ENCODE measurements at regions not wholly inside any gene's neighbourhood (a gene's known extent, or its start where the extent isn't known, plus 50 kb on each side); places are given as distances from the start of the nearest gene placed in this dataset.
"Not testable (repeated sequence)": the region's sequence is repeated elsewhere in the genome, so short reads cannot be mapped to it uniquely, and the experiment has no call there.

DNA sequence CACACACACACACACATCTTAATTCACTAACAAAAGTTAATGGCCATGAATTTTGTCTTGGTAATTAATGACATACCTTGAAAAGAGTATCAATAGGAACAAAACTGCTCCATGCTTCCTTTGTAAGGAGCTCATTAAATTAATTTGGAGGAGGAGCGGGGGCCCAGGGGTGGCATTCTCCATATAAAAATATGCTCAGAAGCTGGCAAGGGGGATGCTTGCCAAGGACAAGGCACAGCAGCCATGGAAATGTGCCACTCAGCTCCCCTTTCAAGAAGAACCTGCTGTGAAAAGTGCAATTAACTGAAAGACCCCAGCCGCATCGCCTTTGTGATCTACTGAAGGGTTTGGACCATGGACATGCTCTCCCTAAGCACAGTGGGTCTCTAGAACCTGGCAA, 385.9 kb upstream of the API5 start:
- TF ChIP-seq, protein P1, sequence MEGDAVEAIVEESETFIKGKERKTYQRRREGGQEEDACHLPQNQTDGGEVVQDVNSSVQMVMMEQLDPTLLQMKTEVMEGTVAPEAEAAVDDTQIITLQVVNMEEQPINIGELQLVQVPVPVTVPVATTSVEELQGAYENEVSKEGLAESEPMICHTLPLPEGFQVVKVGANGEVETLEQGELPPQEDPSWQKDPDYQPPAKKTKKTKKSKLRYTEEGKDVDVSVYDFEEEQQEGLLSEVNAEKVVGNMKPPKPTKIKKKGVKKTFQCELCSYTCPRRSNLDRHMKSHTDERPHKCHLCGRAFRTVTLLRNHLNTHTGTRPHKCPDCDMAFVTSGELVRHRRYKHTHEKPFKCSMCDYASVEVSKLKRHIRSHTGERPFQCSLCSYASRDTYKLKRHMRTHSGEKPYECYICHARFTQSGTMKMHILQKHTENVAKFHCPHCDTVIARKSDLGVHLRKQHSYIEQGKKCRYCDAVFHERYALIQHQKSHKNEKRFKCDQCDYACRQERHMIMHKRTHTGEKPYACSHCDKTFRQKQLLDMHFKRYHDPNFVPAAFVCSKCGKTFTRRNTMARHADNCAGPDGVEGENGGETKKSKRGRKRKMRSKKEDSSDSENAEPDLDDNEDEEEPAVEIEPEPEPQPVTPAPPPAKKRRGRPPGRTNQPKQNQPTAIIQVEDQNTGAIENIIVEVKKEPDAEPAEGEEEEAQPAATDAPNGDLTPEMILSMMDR (IDR thresholded peaks at IDR 0.05; ENCODE audit: unreplicated experiment), result no peak
- H3K9me3 Mint-ChIP-seq (ENCODE audit: unreplicated experiment), result peaks cover 4% of the 10 kb centered on the region
- H3K27me3 Mint-ChIP-seq (ENCODE audit: unreplicated experiment), result no peaks in the 10 kb centered on the region
- peaks cover 4% of the 10 kb centered on the region for H3K36me3 Mint-ChIP-seq (ENCODE audit: low read depth, unreplicated experiment)
- DNase-seq (ENCODE audit: low spot score), result no peak
- H3K4me3 Mint-ChIP-seq (ENCODE audit: unreplicated experiment), result no peak overlapping the region
- no peak overlapping the region for H3K27ac Mint-ChIP-seq (ENCODE audit: unreplicated experiment)
- no peaks in the 10 kb centered on the region for H3K4me1 Mint-ChIP-seq (ENCODE audit: unreplicated experiment)

DNA sequence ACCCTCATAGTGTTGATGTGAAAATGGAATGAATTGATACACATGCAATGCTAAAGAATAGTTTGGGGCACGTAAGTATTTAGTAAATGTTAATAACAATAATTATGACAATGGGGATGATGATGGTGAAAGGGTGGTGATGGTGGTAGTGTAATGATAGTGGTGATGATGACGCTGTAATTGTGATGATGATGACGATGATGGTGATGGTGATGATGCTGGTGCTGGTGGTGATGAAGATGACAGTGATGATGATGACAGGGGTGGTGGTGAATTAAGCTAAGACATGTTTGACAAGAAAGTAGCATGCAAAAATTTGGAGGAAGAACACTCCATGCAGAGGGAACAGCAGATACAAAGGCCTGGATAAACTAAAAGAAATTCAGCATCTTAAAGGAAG, 364.4 kb upstream of the API5 start:
- Mint-ChIP-seq H3K9me3 (ENCODE audit: unreplicated experiment) (no peaks in the 10 kb centered on the region), H3K27ac (ENCODE audit: unreplicated experiment) (no peak overlapping the region), H3K36me3 (ENCODE audit: low read depth, unreplicated experiment) (no peaks in the 10 kb centered on the region), H3K27me3 (ENCODE audit: unreplicated experiment) (no peaks in the 10 kb centered on the region), H3K4me3 (ENCODE audit: unreplicated experiment) (no peak overlapping the region), H3K4me1 (ENCODE audit: unreplicated experiment) (no peaks in the 10 kb centered on the region)
- TF ChIP-seq, protein P1 (IDR thresholded peaks at IDR 0.05; ENCODE audit: unreplicated experiment), result no peak
- DNase-seq (ENCODE audit: low spot score), result no peak

DNA sequence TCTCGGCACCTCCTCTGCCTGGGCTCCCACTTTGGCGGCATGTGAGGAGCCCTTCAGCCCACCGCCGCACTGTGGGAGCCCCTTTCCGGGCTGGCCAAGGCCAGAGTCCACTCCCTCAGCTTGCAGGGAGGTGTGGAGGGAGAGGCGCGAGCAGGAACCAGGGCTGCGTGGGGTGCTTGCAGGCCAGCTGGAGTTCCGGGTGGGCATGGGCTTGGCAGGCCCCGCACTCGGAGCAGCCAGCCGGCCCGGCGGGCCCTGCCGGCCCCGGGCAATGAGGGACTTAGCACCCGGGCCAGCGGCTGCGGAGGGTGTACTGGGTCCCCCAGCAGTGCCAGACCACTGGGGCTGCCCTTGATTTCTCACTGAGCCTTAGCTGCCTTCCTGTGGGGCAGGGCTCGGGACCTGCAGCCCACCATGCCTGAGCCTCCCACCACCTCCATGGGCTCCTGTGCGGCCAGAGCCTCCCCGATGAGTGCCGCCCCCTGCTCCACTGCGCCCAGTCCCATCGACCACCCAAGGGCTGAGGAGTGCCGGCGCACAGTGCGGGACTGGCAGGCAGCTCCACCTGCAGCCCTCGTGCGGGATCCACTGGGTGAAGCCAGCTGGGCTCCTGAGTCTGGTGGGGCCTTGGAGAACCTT, 361.9 kb upstream of the API5 start:
- not testable (repeated sequence) for H3K36me3 Mint-ChIP-seq (ENCODE audit: low read depth, unreplicated experiment); DNase-seq (ENCODE audit: low spot score); H3K27ac Mint-ChIP-seq (ENCODE audit: unreplicated experiment); H3K9me3 Mint-ChIP-seq (ENCODE audit: unreplicated experiment); H3K4me1 Mint-ChIP-seq (ENCODE audit: unreplicated experiment); H3K4me3 Mint-ChIP-seq (ENCODE audit: unreplicated experiment); H3K27me3 Mint-ChIP-seq (ENCODE audit: unreplicated experiment)

DNA sequence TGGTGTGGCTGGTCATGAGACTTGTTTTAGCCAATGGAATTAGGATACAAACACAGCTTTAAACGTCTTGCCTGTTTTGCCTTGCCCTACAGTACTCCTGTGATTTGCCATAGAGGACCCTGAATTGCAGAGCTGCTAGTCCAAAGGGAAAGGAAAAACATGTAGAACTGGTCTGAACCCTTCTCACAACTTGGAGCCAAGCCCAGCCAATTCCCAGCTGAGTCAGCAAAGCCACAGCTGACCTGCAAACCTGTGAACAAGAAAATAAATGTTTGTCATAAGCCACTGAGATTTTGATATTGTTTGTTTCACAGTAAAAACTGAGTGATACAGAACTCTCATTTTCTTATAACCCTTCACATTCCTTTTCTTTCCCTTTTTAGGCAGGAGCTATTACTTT, 360.5 kb upstream of the API5 start:
- no peaks in the 10 kb centered on the region for H3K9me3 Mint-ChIP-seq (ENCODE audit: unreplicated experiment)
- no peaks in the 10 kb centered on the region for H3K36me3 Mint-ChIP-seq (ENCODE audit: low read depth, unreplicated experiment)
- no peak for DNase-seq (ENCODE audit: low spot score)
- H3K27me3 Mint-ChIP-seq (ENCODE audit: unreplicated experiment), result no peaks in the 10 kb centered on the region
- TF ChIP-seq, protein P1 (IDR thresholded peaks at IDR 0.05; ENCODE audit: unreplicated experiment), result no peak
- no peak overlapping the region for H3K27ac Mint-ChIP-seq (ENCODE audit: unreplicated experiment)
- no peaks in the 10 kb centered on the region for H3K4me1 Mint-ChIP-seq (ENCODE audit: unreplicated experiment)
- H3K4me3 Mint-ChIP-seq (ENCODE audit: unreplicated experiment), result no peak overlapping the region

DNA sequence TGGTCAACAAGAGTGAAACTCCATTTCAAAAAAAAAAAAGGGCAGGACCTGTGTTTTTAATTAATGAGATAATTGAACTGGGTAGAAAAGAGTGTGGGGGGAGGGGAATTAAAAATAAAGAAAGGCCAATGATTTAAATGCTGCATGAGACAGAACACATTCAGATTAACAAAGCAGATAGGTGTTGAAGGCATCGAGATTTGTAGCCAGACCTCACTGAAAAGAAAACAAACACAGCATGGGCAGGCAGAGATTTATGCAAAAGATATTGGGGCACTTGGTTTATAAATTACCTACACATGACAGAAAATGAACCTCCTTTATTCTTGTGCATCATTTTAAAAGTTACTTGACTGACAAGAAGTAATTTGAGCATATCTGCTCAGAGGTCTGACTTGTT, 354.0 kb upstream of the API5 start:
- peaks cover 8% of the 10 kb centered on the region for H3K9me3 Mint-ChIP-seq (ENCODE audit: unreplicated experiment)
- H3K4me3 Mint-ChIP-seq (ENCODE audit: unreplicated experiment), result no peak overlapping the region
- no peak for DNase-seq (ENCODE audit: low spot score)
- TF ChIP-seq, protein P1 (IDR thresholded peaks at IDR 0.05; ENCODE audit: unreplicated experiment), result no peak
- no peaks in the 10 kb centered on the region for H3K27me3 Mint-ChIP-seq (ENCODE audit: unreplicated experiment)
- H3K4me1 Mint-ChIP-seq (ENCODE audit: unreplicated experiment), result no peaks in the 10 kb centered on the region
- H3K36me3 Mint-ChIP-seq (ENCODE audit: low read depth, unreplicated experiment), result no peaks in the 10 kb centered on the region
- no peak overlapping the region for H3K27ac Mint-ChIP-seq (ENCODE audit: unreplicated experiment)
